K562 (cell line): ENCODE measurements at regions not wholly inside any gene's neighbourhood (a gene's known extent, or its start where the extent isn't known, plus 50 kb on each side); places are given as distances from the start of the nearest gene placed in this dataset.

Experiments used
- SMAD3 ChIP-seq: fragments of 450-650 bp; formaldehyde crosslinking; conservative IDR thresholded peaks from 2 replicates; pipeline ENCODE4 v1.4.0; 2020; ENCODE audit warnings: mild to moderate bottlenecking
- TCF7 ChIP-seq: sonication (generic); IDR thresholded peaks from 2 replicates; pipeline ENCODE4 v1.6.1; 2016; ENCODE audit warnings: antibody characterized with exemption, borderline replicate concordance
- THRA ChIP-seq: fragments of 450-650 bp; IDR thresholded peaks from 2 replicates; pipeline ENCODE4 v1.6.1; 2017; ENCODE audit warnings: mild to moderate bottlenecking, moderate library complexity
- ZFX ChIP-seq: sonication (generic); formaldehyde crosslinking; IDR thresholded peaks from 2 replicates; pipeline ENCODE4 v1.8.0; 2022; ENCODE audit warnings: mild to moderate bottlenecking, missing genetic modification reagents, moderate library complexity

- TF ChIP-seq TCF7 (no peak), SMAD3 (no peak), THRA (no peak), ZFX (no peak)
Observed at GRCh38 chr6:90646940-90647339, 60.1 kb upstream of the MAP3K7 start.
